Renal cortical epithelial cell (primary cell): ENCODE measurements at regions not wholly inside any gene's neighbourhood (a gene's known extent, or its start where the extent isn't known, plus 50 kb on each side); places are given as distances from the start of the nearest gene placed in this dataset.
"Not testable (repeated sequence)": the region's sequence is repeated elsewhere in the genome, so short reads cannot be mapped to it uniquely, and the experiment has no call there.

Experiments
- DNase-seq: peaks from one replicate; pipeline ENCODE4 v3.0.0-alpha.2; 2011; ENCODE audit warnings: low read depth

- no peak for DNase-seq
These were observed 490.7 kb downstream of the NUP35 start for GRCh38 chr2:183614799-183615435.

- no peak for DNase-seq
These were observed 499.0 kb downstream of the NUP35 start for GRCh38 chr2:183623227-183623626.

GRCh38 chr2:183630964-183631363, 506.7 kb downstream of the NUP35 start:
- DNase-seq, result no peak

- DNase-seq, result no peak
These were observed 531.9 kb downstream of the NUP35 start for GRCh38 chr2:183656121-183656520.

- DNase-seq, result no peak
These were observed 541.2 kb downstream of the NUP35 start for GRCh38 chr2:183665425-183665824.

- DNase-seq, result peak; percentile 14
These were observed 541.8 kb downstream of the NUP35 start for GRCh38 chr2:183666031-183666430.

- DNase-seq, result no peak
These were observed 547.0 kb downstream of the NUP35 start for GRCh38 chr2:183671233-183671632.

GRCh38 chr2:183678908-183679307, 554.7 kb downstream of the NUP35 start:
- no peak for DNase-seq

- no peak for DNase-seq
These were observed 556.3 kb downstream of the NUP35 start for GRCh38 chr2:183680573-183680972.

- no peak for DNase-seq
These were observed 560.4 kb downstream of the NUP35 start for GRCh38 chr2:183684686-183685085.

- no peak for DNase-seq
These were observed 571.8 kb downstream of the NUP35 start for GRCh38 chr2:183696028-183696427.

- no peak for DNase-seq
These were observed 585.6 kb downstream of the NUP35 start for GRCh38 chr2:183709829-183710228.

- no peak for DNase-seq
These were observed 594.0 kb downstream of the NUP35 start for GRCh38 chr2:183718246-183718645.

- no peak for DNase-seq
These were observed 599.0 kb downstream of the NUP35 start for GRCh38 chr2:183723278-183723677.

- no peak for DNase-seq
These were observed 605.1 kb downstream of the NUP35 start for GRCh38 chr2:183729380-183729779.

GRCh38 chr2:183740241-183740640, 616.0 kb downstream of the NUP35 start:
- DNase-seq, result no peak

GRCh38 chr2:183752571-183752970, 628.3 kb downstream of the NUP35 start:
- DNase-seq, result no peak

- no peak for DNase-seq
These were observed 634.8 kb downstream of the NUP35 start for GRCh38 chr2:183759033-183759432.

GRCh38 chr2:183773775-183774174, 649.5 kb downstream of the NUP35 start:
- DNase-seq, result no peak

GRCh38 chr2:183780072-183780471, 655.8 kb downstream of the NUP35 start:
- no peak for DNase-seq

GRCh38 chr2:183782436-183782835, 658.2 kb downstream of the NUP35 start:
- DNase-seq, result no peak

- not testable (repeated sequence) for DNase-seq
These were observed 664.6 kb downstream of the NUP35 start for GRCh38 chr2:183788796-183789195.

- DNase-seq, result not testable (repeated sequence)
These were observed 668.1 kb downstream of the NUP35 start for GRCh38 chr2:183792165-183792924.

- no peak for DNase-seq
These were observed 674.3 kb downstream of the NUP35 start for GRCh38 chr2:183798535-183798934.
